ENCODE measurements at regions not wholly inside any gene's neighbourhood (a gene's known extent, or its start where the extent isn't known, plus 50 kb on each side); places are given as distances from the start of the nearest gene placed in this dataset.

GRCh38 chr9:19689328-19690101, 99.3 kb downstream of the SLC24A2 start:
- H3K4me3 ChIP-seq, result no peak overlapping the region
- no peaks in the 10 kb centered on the region for H3K27me3 ChIP-seq (ENCODE audit: low read depth)
- H3K27ac ChIP-seq, result no peak overlapping the region
- no peak for DNase-seq
- no peaks in the 10 kb centered on the region for H3K4me1 ChIP-seq
- H3K36me3 ChIP-seq, result no peaks in the 10 kb centered on the region
- H3K9me3 ChIP-seq, result no peaks in the 10 kb centered on the region
- intact Hi-C loops (cut with DNase I), result no loop called here
- no peak for TF ChIP-seq CTCF (IDR thresholded peaks at IDR 0.05)
- no peak for ATAC-seq

- TF ChIP-seq CTCF (IDR thresholded peaks at IDR 0.05), result no peak
- no peaks in the 10 kb centered on the region for H3K9me3 ChIP-seq
- H3K36me3 ChIP-seq, result no peaks in the 10 kb centered on the region
- no peak overlapping the region for H3K27ac ChIP-seq
- intact Hi-C loops (cut with DNase I), result no loop called here
- DNase-seq (no peak), ATAC-seq (no peak)
- no peaks in the 10 kb centered on the region for H3K4me1 ChIP-seq
- no peak overlapping the region for H3K4me3 ChIP-seq
- H3K27me3 ChIP-seq (ENCODE audit: low read depth), result no peaks in the 10 kb centered on the region
Observed at GRCh38 chr9:19683715-19684114, 105.1 kb downstream of the SLC24A2 start.

- TF ChIP-seq CTCF (IDR thresholded peaks at IDR 0.05), result no peak
- Histone ChIP-seq H3K4me3 (no peak overlapping the region), H3K9me3 (no peaks in the 10 kb centered on the region), H3K27ac (no peak overlapping the region), H3K4me1 (no peaks in the 10 kb centered on the region), H3K36me3 (no peaks in the 10 kb centered on the region), H3K27me3 (ENCODE audit: low read depth) (no peaks in the 10 kb centered on the region)
- DNase-seq (no peak), ATAC-seq (no peak)
- intact Hi-C loops (cut with DNase I), result no loop called here
Observed at GRCh38 chr9:19682397-19682796, 106.4 kb downstream of the SLC24A2 start.

GRCh38 chr9:19681846-19682245, 107.0 kb downstream of the SLC24A2 start:
- ATAC-seq, result no peak
- intact Hi-C loops (cut with DNase I), result no loop called here

GRCh38 chr9:19677924-19678323, 110.9 kb downstream of the SLC24A2 start:
- Histone ChIP-seq H3K4me3 (no peak overlapping the region), H3K9me3 (no peaks in the 10 kb centered on the region), H3K27ac (no peak overlapping the region), H3K27me3 (ENCODE audit: low read depth) (no peaks in the 10 kb centered on the region), H3K4me1 (no peaks in the 10 kb centered on the region), H3K36me3 (no peaks in the 10 kb centered on the region)
- intact Hi-C loops (cut with DNase I), result no loop called here
- no peak for TF ChIP-seq CTCF (IDR thresholded peaks at IDR 0.05)
- DNase-seq (no peak), ATAC-seq (no peak)

More at GRCh38 chr9:19681846-19682245, 107.0 kb downstream of the SLC24A2 start:
- H3K27me3 ChIP-seq (ENCODE audit: low read depth), result no peaks in the 10 kb centered on the region
- no peak overlapping the region for H3K4me3 ChIP-seq
- no peak for TF ChIP-seq CTCF (IDR thresholded peaks at IDR 0.05)
- no peak for DNase-seq
- no peak overlapping the region for H3K27ac ChIP-seq
- H3K9me3 ChIP-seq, result no peaks in the 10 kb centered on the region
- no peaks in the 10 kb centered on the region for H3K36me3 ChIP-seq
- no peaks in the 10 kb centered on the region for H3K4me1 ChIP-seq
